ENCODE measurements at regions not wholly inside any gene's neighbourhood (a gene's known extent, or its start where the extent isn't known, plus 50 kb on each side); places are given as distances from the start of the nearest gene placed in this dataset.

DNA sequence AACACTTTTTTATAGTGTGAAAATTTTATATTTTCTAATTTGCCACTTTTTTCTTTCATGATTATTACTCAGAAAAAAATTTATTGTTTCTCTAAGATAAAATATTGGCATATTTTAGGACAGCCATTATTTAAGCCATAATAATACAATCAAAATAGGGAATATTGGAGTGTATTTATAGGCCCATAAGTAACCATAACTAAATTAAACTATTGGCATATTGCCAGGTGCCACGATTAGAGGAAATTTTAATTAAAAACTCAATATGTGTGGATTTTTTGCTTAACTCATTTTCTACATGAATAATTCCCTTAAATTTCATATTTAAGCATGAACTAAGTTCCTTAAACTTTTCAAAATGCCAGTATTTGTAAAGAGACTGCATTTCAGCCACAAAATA is 587.8 kb downstream of the IPMK start:
- DNase-seq (ENCODE audit: low read depth, low spot score): no peak
- Histone ChIP-seq H3K27ac (ENCODE audit: low read depth, low read length) (no peak overlapping the region), H3K27me3 (ENCODE audit: control insufficient read depth, insufficient read depth, low read length) (no peaks in the 10 kb centered on the region), H3K4me3 (ENCODE audit: low read depth, low read length) (no peak overlapping the region), H3K9me3 (ENCODE audit: control insufficient read depth, insufficient read depth, low read length) (peaks cover 3% of the 10 kb centered on the region; the same call in 1 of the 2 replicates)
- ChIA-PET CTCF (no interaction called here), POLR2A (no interaction called here)
- TF ChIP-seq, protein P1, sequence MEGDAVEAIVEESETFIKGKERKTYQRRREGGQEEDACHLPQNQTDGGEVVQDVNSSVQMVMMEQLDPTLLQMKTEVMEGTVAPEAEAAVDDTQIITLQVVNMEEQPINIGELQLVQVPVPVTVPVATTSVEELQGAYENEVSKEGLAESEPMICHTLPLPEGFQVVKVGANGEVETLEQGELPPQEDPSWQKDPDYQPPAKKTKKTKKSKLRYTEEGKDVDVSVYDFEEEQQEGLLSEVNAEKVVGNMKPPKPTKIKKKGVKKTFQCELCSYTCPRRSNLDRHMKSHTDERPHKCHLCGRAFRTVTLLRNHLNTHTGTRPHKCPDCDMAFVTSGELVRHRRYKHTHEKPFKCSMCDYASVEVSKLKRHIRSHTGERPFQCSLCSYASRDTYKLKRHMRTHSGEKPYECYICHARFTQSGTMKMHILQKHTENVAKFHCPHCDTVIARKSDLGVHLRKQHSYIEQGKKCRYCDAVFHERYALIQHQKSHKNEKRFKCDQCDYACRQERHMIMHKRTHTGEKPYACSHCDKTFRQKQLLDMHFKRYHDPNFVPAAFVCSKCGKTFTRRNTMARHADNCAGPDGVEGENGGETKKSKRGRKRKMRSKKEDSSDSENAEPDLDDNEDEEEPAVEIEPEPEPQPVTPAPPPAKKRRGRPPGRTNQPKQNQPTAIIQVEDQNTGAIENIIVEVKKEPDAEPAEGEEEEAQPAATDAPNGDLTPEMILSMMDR (IDR thresholded peaks at IDR 0.05; ENCODE audit: low read depth, low read length): no peak

DNA sequence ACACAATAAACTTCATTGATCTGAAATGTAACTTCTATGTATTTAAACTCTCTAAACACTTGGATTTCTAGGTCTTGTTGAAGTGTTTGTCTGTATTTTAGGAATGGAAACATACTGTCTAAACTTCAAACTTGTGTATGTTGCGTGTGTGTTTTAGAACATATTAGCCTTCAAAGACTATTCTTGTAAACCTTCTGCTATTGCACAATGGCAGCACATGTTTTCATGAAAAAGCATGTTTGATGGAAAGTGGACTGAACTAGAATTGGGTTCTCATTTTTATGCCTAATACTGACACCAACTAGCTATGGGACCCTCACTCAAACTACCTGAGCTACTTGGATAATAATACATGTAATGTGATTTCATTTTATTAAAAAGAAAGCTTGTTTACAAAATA is 592.6 kb downstream of the IPMK start:
- H3K4me3 ChIP-seq (ENCODE audit: low read depth, low read length): no peak overlapping the region
- H3K9me3 ChIP-seq (ENCODE audit: control insufficient read depth, insufficient read depth, low read length): no peaks in the 10 kb centered on the region
- ChIA-PET POLR2A (no interaction called here), CTCF (no interaction called here)
- no peaks in the 10 kb centered on the region for H3K27me3 ChIP-seq (ENCODE audit: control insufficient read depth, insufficient read depth, low read length)
- TF ChIP-seq, protein P1 (IDR thresholded peaks at IDR 0.05; ENCODE audit: low read depth, low read length): no peak
- no peak for DNase-seq (ENCODE audit: low read depth, low spot score)
- H3K27ac ChIP-seq (ENCODE audit: low read depth, low read length): no peak overlapping the region

DNA sequence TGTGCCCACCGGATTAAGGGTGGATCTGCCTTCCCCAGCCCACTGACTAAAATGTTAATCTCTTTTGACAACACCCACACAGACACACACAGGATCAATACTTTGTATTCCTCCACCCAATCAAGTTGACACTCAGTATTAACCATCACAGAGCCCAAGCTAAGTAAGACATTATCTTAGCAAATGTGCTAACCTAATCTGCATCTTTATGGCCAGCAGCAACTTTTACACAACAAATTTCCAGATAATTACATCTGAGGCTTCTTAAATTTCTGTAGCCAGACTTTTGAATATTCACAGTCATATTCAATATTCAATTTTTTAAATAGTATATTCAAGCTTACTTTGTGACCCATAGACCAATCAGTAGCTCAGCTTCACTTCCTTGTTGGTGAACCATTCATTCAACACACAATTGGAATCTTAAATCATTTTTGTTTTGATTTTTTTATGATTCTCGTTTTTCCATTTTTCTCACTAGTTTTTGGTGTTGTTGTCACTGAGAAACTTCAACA is 594.2 kb downstream of the IPMK start:
- ChIA-PET POLR2A (no interaction called here), CTCF (no interaction called here)
- no peak for DNase-seq (ENCODE audit: low read depth, low spot score)
- TF ChIP-seq, protein P1 (IDR thresholded peaks at IDR 0.05; ENCODE audit: low read depth, low read length): no peak
- no peak overlapping the region for H3K27ac ChIP-seq (ENCODE audit: low read depth, low read length)
- no peak overlapping the region for H3K4me3 ChIP-seq (ENCODE audit: low read depth, low read length)
- no peaks in the 10 kb centered on the region for H3K9me3 ChIP-seq (ENCODE audit: control insufficient read depth, insufficient read depth, low read length)
- H3K27me3 ChIP-seq (ENCODE audit: control insufficient read depth, insufficient read depth, low read length): no peaks in the 10 kb centered on the region

DNA sequence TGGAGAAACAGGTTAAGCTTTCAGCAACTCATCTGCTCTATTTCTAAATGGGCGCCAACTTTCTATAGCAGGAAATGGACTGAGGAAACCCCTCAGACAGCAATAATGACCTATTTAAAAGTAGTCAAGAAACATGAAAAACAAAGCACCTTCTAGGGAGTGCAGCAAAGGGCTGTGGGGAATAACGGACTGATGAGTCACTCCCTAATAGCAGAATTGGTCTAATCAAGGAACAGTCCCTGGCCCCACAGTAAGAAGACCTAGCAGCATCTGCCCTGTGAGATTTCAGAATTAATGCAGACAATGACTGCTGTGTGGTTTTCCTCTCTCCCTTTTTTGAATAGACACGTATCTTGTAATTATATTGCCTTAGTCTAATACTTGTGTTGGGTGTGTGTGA is 602.9 kb downstream of the IPMK start:
- CTCF ChIA-PET: no interaction called here
- POLR2A ChIA-PET: no interaction called here
- TF ChIP-seq, protein P1 (IDR thresholded peaks at IDR 0.05; ENCODE audit: low read depth, low read length): no peak
- Histone ChIP-seq H3K27ac (ENCODE audit: low read depth, low read length) (no peak overlapping the region), H3K4me3 (ENCODE audit: low read depth, low read length) (no peak overlapping the region), H3K27me3 (ENCODE audit: control insufficient read depth, insufficient read depth, low read length) (no peaks in the 10 kb centered on the region), H3K9me3 (ENCODE audit: control insufficient read depth, insufficient read depth, low read length) (no peaks in the 10 kb centered on the region; the same call in 1 of the 2 replicates)
- DNase-seq (ENCODE audit: low read depth, low spot score): no peak

DNA sequence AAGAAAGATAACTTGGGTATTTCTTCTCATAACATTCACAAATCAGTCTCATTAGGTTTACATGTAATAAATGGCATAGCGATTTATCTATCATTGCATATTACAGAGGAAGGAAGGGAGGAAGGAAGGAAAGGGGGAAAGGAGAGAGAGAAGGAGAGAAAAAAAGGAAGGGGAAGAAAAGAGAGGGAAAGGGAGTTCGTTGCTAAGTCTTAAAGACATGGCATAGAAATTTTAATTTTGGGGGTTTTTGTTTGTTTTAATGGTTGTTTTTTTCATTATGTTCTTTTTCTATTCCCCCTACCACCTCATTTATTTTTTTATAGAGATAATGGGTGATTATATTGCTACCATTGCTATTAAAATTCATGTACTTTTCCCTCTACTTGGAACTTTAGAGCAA is 604.3 kb downstream of the IPMK start:
- Histone ChIP-seq H3K9me3 (ENCODE audit: control insufficient read depth, insufficient read depth, low read length) (no peaks in the 10 kb centered on the region; the same call in 1 of the 2 replicates), H3K27me3 (ENCODE audit: control insufficient read depth, insufficient read depth, low read length) (no peaks in the 10 kb centered on the region), H3K4me3 (ENCODE audit: low read depth, low read length) (no peak overlapping the region), H3K27ac (ENCODE audit: low read depth, low read length) (no peak overlapping the region)
- no peak for DNase-seq (ENCODE audit: low read depth, low spot score)
- POLR2A ChIA-PET: no interaction called here
- TF ChIP-seq, protein P1 (IDR thresholded peaks at IDR 0.05; ENCODE audit: low read depth, low read length): no peak
- CTCF ChIA-PET: no interaction called here

Data from AG04450 (cell line).